NCI-H82 treated with DMSO at 0.1 percent for 48 hours (cell line): ENCODE measurements at regions not wholly inside any gene's neighbourhood (a gene's known extent, or its start where the extent isn't known, plus 50 kb on each side); places are given as distances from the start of the nearest gene placed in this dataset.
"Not testable (repeated sequence)": the region's sequence is repeated elsewhere in the genome, so short reads cannot be mapped to it uniquely, and the experiment has no call there.

Experiments used
- DNase-seq: peaks from one replicate; lab custom pipeline; 2025; ENCODE audit not compliant: unreplicated experiment; lab: John Stamatoyannopoulos, UW

DNA sequence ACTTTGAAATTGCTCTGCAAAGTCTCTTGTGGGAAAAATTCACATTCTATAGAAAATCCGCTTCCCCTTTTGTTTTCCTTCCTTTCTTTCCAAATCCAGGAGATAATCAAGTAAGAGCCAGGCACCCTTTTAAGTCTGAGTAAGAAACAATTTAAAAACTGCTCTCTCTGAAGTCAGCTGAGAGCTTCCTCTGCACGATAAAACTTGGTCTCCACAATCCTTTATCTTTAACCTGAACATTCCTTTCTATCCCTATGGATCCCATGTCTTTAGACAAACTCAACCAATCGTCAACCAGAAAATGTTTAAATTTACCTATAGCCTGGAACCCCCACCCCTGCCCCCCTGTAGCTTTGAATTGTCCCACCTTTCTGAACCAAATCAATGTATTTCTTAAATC, 1723.6 kb upstream of the AGA start:
- DNase-seq, result no peak

DNA sequence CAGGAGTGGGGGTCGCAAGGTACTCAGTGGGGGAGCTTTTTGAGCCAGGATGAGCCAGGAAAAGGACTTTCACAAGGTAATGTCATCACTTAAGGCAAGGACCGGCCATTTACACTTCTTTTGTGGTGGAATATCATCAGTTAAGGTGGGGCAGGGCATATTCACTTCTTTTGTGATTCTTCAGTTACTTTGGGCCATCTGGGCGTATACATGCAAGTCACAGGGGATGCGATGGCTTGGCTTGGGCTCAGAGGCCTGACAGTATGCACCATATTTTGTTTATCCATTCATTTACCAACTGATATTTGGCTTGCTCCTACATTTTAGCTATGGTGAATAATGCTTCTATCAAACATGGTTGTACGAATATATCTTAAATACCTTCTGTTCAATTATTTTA, 1728.1 kb upstream of the AGA start:
- not testable (repeated sequence) for DNase-seq

DNA sequence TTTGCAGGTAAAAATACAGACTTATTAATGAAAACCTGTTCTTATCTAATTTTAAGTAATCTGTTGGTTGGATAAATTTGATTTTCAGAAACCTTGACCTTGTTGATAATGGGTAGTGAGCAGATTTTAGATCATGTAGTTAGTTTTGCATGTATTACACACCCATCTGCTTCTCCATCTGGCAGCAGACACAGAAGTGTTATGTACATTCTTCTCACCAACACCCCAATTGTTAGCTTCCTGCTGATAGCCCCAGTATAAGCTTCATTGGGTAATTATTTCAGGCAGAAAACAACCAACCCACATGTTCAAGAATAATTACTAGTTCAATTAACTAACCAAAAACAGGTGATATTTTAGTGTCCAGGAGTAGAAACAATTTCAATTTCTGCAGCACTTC, 1740.5 kb upstream of the AGA start:
- DNase-seq, result no peak

DNA sequence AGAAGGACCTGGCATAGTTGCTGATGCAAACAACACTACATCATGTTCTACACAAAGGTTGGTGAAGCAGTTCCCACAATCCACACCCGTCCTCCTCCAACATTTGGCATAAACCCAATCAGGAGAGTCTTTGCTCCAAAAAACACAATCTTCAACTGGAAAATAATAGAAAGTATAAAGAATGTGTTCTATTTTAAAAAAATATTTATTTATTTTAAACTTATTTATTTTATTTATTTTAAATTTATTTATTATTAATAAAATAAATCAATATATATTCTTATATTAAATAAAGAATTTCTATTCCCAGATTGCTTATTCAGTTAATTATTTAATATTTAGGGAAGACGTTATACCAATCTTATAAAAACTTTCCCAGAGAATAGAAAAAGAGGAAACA, 1753.7 kb upstream of the AGA start:
- no peak for DNase-seq

DNA sequence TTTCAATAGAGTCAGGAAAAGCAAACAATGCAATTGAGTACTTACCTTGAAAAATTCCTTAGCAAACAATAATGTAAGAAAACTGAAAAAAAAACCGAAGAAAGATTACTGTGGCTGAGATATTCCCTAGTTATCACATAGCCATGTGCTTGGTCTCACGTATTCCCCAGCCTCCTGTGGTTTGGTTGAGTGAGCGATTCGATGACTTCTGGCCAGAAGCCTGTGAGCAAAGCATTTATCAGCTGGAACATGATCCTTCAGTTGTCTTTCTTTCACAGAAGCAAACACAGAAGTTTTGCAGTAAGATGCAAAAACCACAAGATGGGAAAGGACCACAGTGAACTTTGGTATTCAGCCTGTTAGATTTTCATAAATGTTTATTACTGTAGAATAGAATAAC, 1754.3 kb upstream of the AGA start:
- DNase-seq, result no peak

DNA sequence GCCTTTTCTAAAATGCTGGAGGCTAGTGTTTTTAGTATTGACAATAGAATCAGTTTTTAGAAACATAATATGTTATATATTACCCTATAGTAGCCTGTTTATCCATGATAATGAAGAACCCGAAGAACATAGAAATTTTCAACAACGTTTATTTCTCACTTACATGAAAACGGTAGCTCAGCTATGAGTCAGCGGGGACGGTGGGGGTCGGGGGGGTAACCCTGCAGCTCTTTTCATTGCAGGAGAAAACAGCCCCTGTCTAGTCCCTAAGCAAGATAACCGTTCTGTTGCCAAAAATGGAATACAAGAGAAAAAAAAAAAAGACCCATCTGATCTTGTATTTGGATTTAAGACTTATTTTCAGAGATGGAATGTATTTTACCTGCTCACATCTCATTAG, 1758.4 kb upstream of the AGA start:
- DNase-seq, result no peak

DNA sequence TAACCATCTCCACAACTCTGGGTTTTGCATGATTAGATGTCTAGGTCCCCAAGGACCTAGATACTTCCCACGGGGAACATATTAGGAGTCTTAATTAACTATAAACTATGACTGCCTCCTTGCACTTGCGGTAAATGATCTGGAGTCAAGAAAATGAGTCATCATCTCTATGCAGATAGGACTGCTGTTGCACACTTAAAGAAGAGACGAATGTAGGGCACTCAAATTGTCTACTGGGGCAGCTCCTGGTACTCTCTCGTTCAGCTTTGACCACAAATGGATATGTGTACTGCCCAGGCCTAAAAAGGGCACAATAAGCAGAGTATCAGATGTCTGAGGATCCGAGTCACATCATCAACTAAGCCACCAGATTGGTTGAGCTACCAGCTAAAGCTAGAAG, 1783.4 kb upstream of the AGA start:
- DNase-seq, result no peak

DNA sequence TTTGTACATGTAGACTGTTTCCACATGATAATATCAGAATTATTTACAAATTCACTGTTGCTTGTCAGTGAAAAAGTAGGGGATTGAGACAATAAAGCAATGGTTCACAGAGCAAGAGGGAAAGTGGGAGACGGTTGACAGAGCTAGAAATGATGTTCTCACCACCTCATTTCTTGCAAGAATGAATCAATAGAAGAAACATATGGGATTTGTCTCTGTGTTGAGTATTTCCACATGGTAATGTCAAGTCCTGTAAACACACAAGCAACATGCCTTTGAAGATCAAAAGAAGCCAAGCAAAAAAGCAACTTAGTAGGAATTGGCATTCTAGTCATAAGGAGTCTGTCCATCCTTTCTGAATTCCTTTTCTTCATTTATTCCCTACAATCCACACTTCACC, 1806.6 kb upstream of the AGA start:
- no peak for DNase-seq

DNA sequence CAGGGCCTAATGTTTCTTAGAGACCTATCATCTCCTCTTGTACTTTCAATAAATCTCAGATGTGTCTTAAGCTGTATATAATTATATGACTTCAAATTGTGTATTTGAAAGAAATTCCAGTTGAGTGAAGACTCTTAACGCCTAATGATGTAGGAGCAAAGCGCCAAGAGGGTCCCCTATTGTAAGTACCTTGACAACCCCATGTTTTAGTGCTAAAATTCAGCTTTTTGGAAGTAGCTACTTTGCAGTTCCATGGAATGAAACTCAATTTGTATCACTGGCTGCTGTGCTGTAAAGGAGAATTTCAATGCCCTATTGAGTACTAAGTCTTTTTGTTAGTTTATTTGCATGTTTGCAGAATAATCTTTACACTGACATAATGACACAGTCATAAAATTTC, 1826.6 kb upstream of the AGA start:
- DNase-seq, result no peak

DNA sequence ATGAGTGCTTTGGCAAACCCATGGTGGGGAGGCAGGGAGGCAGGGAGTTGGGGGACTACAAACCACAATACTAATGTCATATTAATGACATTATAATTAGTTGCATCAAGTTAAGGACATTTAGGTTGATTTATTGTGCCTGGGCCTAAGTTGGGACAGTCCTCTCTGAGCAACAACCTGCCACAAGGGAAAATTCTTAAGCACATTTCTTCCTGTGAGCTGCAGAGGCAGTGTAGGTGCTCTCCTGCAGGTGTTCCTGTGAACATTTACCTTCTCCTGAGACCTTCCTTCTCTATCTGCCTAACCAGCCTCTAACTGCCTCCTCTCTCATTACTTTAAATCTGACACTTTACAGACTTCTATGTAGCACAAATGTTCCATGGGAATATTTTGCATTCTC, 1830.0 kb upstream of the AGA start:
- no peak for DNase-seq

DNA sequence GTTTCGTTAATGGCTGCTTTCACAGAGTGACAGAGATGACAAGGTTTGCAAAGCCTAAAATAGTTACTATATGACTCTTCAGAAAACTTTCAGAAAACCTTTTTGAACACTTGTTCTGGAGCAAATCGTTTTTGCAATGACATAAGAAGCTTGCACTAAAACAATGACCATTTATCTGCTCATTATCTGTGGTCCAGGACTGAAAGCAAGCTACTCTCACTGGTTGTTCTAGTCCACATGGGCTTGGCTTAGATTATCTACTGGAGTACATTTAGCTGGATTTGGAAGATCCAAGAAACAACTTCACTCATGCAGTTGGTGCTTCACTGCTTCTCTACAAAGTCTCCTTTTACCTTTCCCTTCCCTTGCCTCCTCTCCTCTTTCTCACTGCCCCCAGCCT, 1836.4 kb upstream of the AGA start:
- DNase-seq, result no peak

DNA sequence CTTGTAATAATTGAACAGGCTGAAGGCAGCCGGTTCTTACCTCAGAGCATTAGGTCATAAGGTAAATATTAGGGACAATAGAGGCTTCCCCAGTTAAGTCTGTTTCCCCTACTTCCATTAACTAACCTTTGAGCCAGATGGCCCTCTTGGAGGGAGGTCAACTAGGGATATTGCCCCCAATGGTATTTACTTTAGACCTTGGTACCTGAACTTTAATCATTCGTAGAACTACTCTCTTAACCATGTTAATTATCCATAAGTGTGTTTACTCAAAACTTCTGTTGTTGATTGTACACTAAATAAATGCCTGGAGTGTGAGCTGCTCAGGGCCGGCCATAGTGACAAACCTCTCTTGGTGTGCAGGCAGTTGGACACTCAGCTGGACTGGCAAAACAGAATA, 1843.5 kb upstream of the AGA start:
- no peak for DNase-seq

DNA sequence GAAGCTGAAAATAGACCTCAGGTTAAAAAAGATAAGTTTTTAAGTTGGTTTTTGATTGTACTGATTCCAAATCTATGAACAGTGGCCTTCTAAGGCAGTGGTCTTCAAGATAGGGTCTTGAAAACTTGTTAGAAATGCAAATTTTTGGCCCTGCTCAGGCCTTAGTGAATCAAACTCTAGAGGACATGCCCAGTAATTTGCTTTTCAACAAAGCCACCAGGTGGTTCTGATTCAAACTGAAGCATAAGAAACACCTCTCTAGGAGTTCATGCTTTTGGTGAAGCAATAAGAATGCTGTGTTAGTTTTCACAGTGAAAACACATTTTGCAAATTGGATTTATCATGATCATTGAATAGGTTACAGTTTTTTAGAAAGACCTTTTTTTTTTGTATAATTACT, 1849.4 kb upstream of the AGA start:
- no peak for DNase-seq

DNA sequence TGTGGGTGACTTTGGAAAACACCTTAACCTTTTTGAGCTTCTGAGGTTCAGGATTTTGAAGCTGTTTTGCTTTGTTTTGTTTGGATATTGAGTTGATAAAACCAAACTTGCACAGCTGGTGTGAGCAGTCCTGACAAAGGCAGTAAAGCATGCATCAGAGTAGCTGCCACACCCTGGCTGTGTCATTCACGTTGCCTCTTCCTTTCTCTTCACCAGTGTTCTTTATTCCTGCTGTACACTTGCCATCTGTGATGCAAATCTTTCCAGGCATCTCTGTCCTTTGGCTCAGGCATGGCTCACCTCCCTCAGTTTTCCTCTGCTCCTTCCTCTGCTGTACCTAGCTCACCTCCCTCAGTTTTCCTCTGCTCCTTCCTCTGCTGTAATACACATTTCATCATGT, 1850.2 kb upstream of the AGA start:
- no peak for DNase-seq

DNA sequence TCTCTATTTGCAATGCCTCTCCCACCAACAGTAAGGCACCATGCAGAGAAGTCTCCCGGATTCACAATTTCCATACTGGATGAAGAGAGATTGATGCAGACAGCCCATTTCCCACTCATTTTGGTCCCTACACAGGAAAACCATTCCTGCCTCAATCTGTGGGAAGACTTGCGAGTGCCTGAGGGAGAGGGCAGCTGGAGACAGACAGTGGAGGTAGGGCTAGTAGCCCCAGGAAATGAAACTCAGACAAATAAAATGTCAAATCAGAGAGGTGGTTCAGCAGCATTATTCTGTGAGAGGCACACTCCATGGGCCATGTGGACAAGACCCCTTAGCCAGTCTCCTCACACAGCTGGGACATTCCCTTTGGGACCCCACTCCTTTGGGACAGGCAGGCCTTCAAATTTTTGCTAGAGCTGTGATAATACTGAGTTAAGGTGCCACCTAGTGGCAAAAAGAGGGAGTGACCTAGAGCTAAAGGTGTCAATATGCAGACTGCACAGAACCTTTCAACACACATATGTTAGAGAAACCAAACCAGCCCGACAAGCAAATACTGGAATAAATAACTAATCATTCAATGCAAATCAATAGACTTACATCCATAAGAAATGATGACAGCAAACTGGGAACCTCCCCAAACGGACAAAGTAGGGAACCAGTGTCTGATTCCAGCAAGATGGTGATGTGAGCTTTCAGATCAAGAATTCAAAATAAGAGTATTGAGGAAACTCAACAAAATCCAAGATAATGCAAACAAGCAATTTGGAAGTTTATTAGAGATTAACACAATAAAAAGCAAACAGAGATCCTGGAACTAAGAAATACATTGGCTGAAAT, 1865.3 kb upstream of the AGA start:
- no peak for DNase-seq

DNA sequence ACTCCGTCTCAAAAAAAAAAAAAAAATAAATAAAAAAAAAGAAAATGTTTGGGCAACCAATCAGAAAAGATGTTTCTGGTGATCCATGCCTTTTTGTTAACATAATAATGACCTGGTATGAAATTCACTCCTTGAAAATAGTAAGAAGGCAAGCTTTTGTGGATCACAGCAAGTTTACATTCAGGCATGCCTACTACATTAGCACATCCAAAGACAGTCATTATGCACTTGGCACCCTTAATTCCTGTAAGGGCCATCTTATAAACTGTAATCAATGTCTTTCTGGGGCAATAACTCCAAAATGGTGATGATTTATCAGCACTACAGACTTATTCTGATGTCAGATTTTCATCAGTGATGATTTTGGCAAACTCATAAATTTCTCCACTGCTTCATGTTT, 1871.6 kb upstream of the AGA start:
- no peak for DNase-seq

DNA sequence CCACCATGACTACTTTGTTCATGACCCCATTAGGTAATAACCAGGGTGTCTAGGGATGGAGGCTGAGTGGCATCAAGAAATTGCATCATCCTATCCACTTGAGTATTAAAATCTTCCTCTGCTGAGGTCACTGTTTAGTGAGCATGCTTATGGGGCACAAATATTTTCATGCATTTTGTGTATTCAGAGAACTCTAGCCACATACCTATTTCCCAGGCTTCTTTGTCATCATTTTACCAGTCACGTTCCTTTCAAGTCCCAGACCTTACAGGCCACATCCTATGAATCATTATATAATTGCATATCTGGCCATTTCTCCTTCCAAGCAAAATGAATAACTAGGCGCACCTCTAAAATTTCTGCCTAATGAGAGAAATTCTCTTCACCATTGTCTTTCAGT, 1882.9 kb upstream of the AGA start:
- no peak for DNase-seq

DNA sequence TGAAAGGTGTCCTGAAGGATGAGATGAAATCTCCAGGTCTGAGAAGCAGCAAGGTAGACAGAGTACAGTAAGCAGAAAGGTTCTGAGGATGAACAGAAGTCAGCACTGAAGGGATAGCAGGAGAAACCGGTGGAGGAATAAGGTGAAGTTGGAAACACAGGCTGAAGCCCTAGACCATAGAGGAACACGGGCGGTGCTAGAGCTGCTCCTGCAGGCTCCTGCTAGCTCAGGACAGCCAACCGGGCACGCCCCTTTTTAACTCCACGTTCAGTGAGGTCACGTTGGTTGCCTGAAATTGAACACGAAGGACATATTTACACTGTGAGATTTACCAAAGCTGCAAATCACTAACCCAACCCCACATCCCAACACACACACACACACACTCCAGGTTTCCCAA, 1886.4 kb upstream of the AGA start:
- DNase-seq, result no peak

DNA sequence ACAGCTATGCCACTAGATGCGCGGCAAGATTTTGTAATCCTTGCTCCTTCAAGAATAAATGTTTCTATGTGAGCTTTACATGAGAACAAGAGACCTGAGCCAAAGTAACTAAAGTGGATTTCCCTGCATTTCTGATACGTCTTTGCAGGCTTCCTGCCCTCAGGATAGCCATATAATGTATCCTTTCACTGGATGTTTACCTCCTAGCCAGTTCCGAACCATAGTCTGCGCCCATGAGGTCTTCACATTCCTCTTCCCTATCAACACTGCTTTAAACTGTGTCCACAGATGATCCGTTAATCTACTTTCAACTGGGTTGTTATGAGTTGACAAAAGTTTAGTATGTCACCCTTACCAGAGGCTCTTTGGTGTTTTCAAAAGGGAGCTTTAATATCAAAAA, 1889.1 kb upstream of the AGA start:
- no peak for DNase-seq

DNA sequence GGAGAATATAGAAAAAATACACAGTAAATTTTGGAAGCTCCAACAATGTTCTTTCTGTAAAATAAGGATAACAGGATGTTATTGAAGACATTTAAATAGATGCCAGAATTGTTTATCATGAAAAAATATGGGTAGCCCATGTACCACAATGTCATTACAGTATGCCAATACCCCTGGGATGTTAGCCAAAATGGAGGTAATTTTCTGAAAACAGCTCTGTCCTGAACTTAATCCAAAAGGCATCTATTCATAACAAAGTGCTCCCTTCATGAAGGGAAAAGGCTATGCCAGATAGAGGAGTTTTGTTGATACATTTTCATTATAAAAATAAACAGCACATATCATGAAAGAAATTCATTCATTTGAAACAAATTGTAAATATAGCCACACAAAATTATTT, 1902.6 kb upstream of the AGA start:
- no peak for DNase-seq

DNA sequence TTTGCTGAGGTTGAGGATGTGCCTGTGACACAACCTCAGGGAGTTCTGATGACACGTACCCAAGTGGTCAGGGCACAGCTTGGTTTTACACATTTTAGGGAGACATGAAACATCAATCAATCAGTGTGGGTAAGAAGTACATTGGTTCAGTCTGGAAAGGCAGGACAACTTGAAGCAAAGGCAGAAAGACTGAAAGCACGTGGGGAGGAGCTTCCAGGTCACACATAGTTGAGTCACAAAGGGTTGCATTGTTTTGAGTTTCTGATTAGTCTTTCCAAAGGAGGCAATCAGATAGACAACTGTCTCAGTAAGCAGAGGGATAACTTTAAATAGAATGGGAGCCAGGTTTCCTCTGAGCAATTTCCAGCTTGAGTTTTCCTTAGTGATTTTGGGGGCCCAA, 1910.0 kb upstream of the AGA start:
- no peak for DNase-seq

DNA sequence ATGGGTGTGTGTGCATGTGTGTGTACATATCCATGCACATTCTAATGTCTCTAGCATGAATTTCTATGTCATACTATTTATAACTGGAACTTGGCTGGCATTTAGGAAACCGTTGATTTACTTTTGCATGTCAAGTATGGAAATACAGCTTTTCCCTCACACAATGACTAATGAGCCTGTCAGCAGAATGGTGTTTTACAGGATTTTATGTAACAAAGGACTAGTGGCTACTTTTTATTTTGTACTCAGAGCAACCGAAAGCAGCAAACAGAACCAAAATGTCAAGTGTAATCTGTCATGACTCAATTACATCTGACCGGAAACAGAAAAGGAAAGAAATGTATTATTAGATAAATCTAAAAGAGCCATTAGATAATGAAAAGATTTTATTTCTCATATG, 1911.5 kb upstream of the AGA start:
- DNase-seq, result no peak

DNA sequence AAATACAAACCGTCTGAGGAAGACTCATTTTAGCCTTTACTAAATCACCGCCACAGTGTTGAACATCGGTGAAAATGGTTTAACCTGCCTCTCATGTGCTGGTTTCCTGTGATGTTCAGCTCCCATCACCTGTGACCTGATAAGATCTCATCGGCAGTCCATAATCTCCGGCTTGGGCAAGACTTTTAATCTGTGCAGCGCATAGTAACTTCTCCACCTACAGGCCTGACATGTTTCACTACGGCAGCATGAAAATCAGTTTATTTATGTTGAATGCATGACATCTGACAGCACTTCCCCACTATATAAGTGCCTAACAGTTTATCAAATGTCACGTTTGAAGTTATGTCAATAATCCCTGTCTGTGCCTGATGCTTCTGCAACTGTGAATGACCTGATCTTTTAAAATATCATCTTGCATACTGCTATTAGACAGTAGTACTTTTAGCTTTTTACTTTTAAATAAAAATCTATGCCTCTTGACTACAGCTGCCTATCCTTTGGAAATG, 1919.8 kb upstream of the AGA start:
- DNase-seq, result no peak
